Right atrium auricular region (tissue), 2 donors: ENCODE measurements at regions not wholly inside any gene's neighbourhood (a gene's known extent, or its start where the extent isn't known, plus 50 kb on each side); places are given as distances from the start of the nearest gene placed in this dataset.

Experiments used
- DNase-seq: peaks from one replicate; pipeline ENCODE4 v3.0.0-alpha.2; 2019; ENCODE audit warnings: low spot score
- H3K27ac ChIP-seq, 2 donors: fragments of 200-600 bp; sonication (generic); 1 replicate in 1 of 2; 2 replicates in 1 of 2; pipeline ENCODE4 v1.5.1; 2016 to 2019
- H3K27me3 ChIP-seq, 2 donors: fragments of 200-600 bp; sonication (generic); one replicate each; pipeline versions ENCODE4 v1.5.1 to v1.6.0; 2017 to 2019
- H3K36me3 ChIP-seq: fragments of 200-600 bp; sonication (generic); one replicate; pipeline ENCODE4 v1.5.1; 2016
- H3K4me1 ChIP-seq, 2 donors: fragments of 200-600 bp; sonication (generic); one replicate each; pipeline versions ENCODE4 v1.5.1 to v1.6.0; 2017 to 2019
- H3K4me3 ChIP-seq, 2 donors: fragments of 200-600 bp; sonication (generic); 1 replicate in 1 of 2; 2 replicates in 1 of 2; pipeline ENCODE4 v1.5.1; 2017 to 2019; ENCODE audit warnings: mild to moderate bottlenecking in 1 of 2, moderate library complexity in 1 of 2
- H3K9me3 ChIP-seq, 2 donors: fragments of 200-600 bp; sonication (generic); one replicate each; pipeline ENCODE4 v1.5.1; 2019
- CTCF ChIP-seq, 2 donors: fragments of 200-600 bp; sonication (generic); IDR thresholded peaks; one replicate each; pipeline ENCODE4 v1.5.1; 2019; ENCODE audit warnings: antibody characterized with exemption in 2 of 2

DNA sequence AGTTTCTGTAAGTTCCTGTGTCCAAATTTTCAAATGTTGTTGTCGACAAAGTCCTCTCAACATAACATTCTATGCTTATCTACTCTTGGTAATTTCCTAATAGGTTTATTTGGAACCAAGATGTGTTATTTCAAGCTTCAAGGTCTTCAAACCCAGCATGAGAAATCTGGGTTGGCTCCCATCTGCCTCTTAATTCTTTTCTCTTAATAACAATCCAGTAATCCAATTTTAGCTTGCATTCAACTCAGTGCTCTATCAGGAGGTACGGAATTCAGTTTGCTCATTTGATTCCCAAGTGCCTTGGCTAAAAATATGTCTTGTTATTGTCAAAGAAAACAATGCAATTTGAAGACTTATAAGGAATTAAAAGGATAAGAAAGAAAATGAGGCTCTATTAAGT lies 235.5 kb upstream of the MID1 start:
- Histone ChIP-seq H3K27me3 (no peaks in the 10 kb centered on the region), H3K9me3 (no peaks in the 10 kb centered on the region), H3K36me3 (no peaks in the 10 kb centered on the region), H3K4me1 (peaks cover 0 to 7% of the 10 kb centered on the region in 2 donors), H3K4me3 (no peak overlapping the region), H3K27ac (peak overlapping the region in 1 of 2 donors; percentile 1)
- TF ChIP-seq CTCF (IDR thresholded peaks at IDR 0.05) = no peak
- no peak for DNase-seq

GRCh38 chrX:10856797-10857196 lies 236.4 kb upstream of the MID1 start:
- H3K9me3 ChIP-seq = no peaks in the 10 kb centered on the region
- H3K27me3 ChIP-seq = no peaks in the 10 kb centered on the region
- DNase-seq = no peak
- H3K4me1 ChIP-seq = peaks cover 0 to 7% of the 10 kb centered on the region in 2 donors
- TF ChIP-seq CTCF (IDR thresholded peaks at IDR 0.05) = no peak
- H3K4me3 ChIP-seq = no peak overlapping the region
- H3K27ac ChIP-seq = no peak overlapping the region
- no peaks in the 10 kb centered on the region for H3K36me3 ChIP-seq

DNA sequence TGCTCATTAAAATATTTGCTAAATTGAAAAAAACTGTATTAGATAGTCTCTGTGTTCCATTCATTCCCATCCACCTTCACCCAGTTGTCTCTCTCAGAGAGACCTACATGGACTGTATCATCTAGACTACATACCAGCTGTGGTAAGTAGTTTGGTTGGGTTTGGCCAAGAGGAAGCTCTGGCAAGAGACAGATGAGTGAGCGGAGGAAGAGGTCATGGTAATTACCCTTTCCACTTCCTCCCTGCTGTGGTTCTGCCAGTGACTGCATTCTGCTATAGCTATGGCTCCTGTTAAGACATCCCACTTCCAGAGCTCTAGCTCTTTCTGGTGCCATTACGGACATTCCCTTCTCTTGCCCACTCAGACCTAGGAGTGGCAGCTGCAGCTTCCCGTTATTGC lies 239.0 kb upstream of the MID1 start:
- Histone ChIP-seq H3K27ac (no peak overlapping the region), H3K27me3 (no peaks in the 10 kb centered on the region), H3K36me3 (no peaks in the 10 kb centered on the region), H3K9me3 (no peaks in the 10 kb centered on the region), H3K4me1 (peaks cover 0 to 7% of the 10 kb centered on the region in 2 donors), H3K4me3 (no peak overlapping the region)
- no peak for TF ChIP-seq CTCF (IDR thresholded peaks at IDR 0.05)
- DNase-seq = no peak

DNA sequence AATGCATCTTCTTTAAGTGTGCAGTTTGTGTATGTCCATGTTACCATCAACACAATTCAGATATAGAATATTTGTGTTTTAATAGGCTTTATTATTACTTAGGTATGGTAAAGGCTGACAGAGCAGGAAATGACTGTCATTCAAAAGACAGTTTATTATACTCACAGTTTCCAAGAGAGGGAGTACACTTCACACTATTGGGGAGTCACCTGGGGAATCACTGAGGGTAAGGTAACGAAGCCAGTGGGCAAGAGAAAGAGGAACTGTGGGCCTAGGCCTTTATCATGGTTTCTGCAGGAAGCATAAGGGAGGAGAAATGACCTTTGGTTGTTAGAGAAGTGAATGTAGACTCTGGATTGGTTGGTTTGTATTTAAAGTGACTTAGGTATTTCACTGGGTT lies 235.1 kb upstream of the HCCS start:
- Histone ChIP-seq H3K9me3 (no peaks in the 10 kb centered on the region), H3K4me3 (no peak overlapping the region)

DNA sequence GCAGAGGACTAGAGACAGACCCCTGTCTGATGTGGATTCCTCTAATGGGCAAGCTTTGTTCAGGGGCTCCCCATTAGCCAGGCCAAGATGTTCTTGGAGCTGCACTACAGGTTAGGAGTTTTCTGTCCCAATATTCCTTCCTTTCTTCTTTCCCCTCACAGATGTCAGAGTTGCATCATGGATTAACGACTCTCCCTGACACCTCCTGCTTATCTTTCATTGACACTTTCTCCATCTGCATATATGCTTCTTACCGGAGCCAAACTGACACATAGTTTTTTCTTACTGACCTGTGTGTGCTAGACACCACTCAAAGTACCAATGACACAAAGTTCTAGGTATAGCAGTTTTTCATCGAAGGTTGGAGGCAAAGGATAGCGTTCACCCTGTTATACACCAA lies 228.6 kb upstream of the HCCS start:
- no peak for DNase-seq
- H3K4me3 ChIP-seq = no peak overlapping the region
- H3K27ac ChIP-seq = no peak overlapping the region
- no peaks in the 10 kb centered on the region for H3K4me1 ChIP-seq
- H3K27me3 ChIP-seq = no peaks in the 10 kb centered on the region
- no peaks in the 10 kb centered on the region for H3K9me3 ChIP-seq
- no peak for TF ChIP-seq CTCF (IDR thresholded peaks at IDR 0.05)
- no peaks in the 10 kb centered on the region for H3K36me3 ChIP-seq

More for the DNA sequence above, 235.1 kb upstream of the HCCS start:
- DNase-seq = no peak
- Histone ChIP-seq H3K27me3 (no peaks in the 10 kb centered on the region), H3K4me1 (no peaks in the 10 kb centered on the region), H3K36me3 (no peaks in the 10 kb centered on the region), H3K27ac (no peak overlapping the region)
- no peak for TF ChIP-seq CTCF (IDR thresholded peaks at IDR 0.05)

DNA sequence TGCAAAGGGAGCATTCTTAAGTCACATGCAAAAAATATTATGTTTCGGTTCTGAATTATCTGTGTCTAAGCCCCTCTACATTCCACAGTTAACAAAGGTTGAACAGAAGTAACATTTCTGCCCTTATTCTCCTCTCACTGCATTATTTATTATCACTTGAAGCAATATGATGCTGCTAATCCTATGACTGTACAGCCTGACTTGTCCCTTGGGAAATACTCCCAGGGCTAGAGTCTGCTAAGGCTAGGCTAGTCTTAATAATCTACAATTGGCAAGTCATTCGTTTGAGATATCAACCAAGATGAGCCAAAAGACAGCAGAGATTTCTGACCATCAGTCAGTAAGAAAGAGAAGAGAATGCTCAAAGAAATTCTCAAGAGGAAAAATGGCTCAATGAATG lies 226.9 kb upstream of the HCCS start:
- H3K4me3 ChIP-seq = no peak overlapping the region
- TF ChIP-seq CTCF (IDR thresholded peaks at IDR 0.05) = no peak
- H3K36me3 ChIP-seq = no peaks in the 10 kb centered on the region
- H3K27me3 ChIP-seq = no peaks in the 10 kb centered on the region
- no peaks in the 10 kb centered on the region for H3K9me3 ChIP-seq
- DNase-seq = no peak
- H3K27ac ChIP-seq = no peak overlapping the region
- no peaks in the 10 kb centered on the region for H3K4me1 ChIP-seq
